Smooth muscle cell (in vitro differentiated cells): ENCODE measurements at regions not wholly inside any gene's neighbourhood (a gene's known extent, or its start where the extent isn't known, plus 50 kb on each side); places are given as distances from the start of the nearest gene placed in this dataset.
"Not testable (repeated sequence)": the region's sequence is repeated elsewhere in the genome, so short reads cannot be mapped to it uniquely, and the experiment has no call there.

Source experiments
- DNase-seq: peaks from one replicate; lab custom pipeline; 2025; ENCODE audit not compliant: unreplicated experiment; lab: John Stamatoyannopoulos, UW
- H2AFZ ChIP-seq: fragments of 200-600 bp; sonication (generic); 2 replicates; pipeline ENCODE4 v1.6.0; 2016; ENCODE audit warnings: antibody characterized with exemption, low read depth, mild to moderate bottlenecking
- H3F3A ChIP-seq: fragments of 200-600 bp; sonication (generic); 2 replicates; pipeline ENCODE4 v1.6.0; 2017; ENCODE audit warnings: antibody characterized with exemption, low read depth
- H3K27ac ChIP-seq: fragments of 200-600 bp; sonication (generic); 2 replicates; pipeline ENCODE4 v1.5.1; 2016; ENCODE audit warnings: low read depth, mild to moderate bottlenecking
- H3K27me3 ChIP-seq: fragments of 200-600 bp; sonication (generic); 2 replicates; pipeline ENCODE4 v1.6.1; 2016; ENCODE audit warnings: low read depth, mild to moderate bottlenecking
- H3K36me3 ChIP-seq: fragments of 200-600 bp; sonication (generic); 2 replicates; pipeline ENCODE4 v1.5.1; 2016; ENCODE audit warnings: low read depth
- H3K4me1 ChIP-seq: fragments of 200-600 bp; sonication (generic); 2 replicates; pipeline ENCODE4 v1.5.1; 2016; ENCODE audit warnings: low read depth
- H3K4me2 ChIP-seq: fragments of 200-600 bp; sonication (generic); 2 replicates; pipeline ENCODE4 v1.6.0; 2016; ENCODE audit warnings: mild to moderate bottlenecking
- H3K4me3 ChIP-seq: fragments of 200-600 bp; sonication (generic); 2 replicates; pipeline ENCODE4 v1.5.1; 2016; ENCODE audit warnings: mild to moderate bottlenecking
- H3K79me2 ChIP-seq: fragments of 200-600 bp; sonication (generic); 2 replicates; pipeline ENCODE4 v1.6.0; 2016; ENCODE audit warnings: low read depth, mild to moderate bottlenecking
- H3K9ac ChIP-seq: fragments of 200-600 bp; sonication (generic); 2 replicates; pipeline ENCODE4 v1.6.0; 2016; ENCODE audit warnings: low read depth
- H3K9me3 ChIP-seq: fragments of 200-600 bp; sonication (generic); replicated peaks from 2 replicates; pipeline ENCODE4 v1.5.1; 2016; ENCODE audit warnings: low read depth
- H4K20me1 ChIP-seq: fragments of 200-600 bp; sonication (generic); 2 replicates; pipeline ENCODE4 v1.6.0; 2016; ENCODE audit warnings: low read depth
- WGBS: methylation state at CpG from one replicate; pipeline ENCODE4 v1.1.7; 2016; ENCODE audit warnings: low lambda C conversion rate; 5-methylcytosine and 5-hydroxymethylcytosine counted together
- TF ChIP-seq, protein P1 (sequence below): fragments of 200-600 bp; sonication (generic); IDR thresholded peaks from 2 replicates; pipeline ENCODE4 v1.5.1; 2017; ENCODE audit warnings: borderline replicate concordance, mild to moderate bottlenecking, antibody characterized with exemption; ENCODE audit not compliant: insufficient read depth, poor library complexity, severe bottlenecking

DNA sequence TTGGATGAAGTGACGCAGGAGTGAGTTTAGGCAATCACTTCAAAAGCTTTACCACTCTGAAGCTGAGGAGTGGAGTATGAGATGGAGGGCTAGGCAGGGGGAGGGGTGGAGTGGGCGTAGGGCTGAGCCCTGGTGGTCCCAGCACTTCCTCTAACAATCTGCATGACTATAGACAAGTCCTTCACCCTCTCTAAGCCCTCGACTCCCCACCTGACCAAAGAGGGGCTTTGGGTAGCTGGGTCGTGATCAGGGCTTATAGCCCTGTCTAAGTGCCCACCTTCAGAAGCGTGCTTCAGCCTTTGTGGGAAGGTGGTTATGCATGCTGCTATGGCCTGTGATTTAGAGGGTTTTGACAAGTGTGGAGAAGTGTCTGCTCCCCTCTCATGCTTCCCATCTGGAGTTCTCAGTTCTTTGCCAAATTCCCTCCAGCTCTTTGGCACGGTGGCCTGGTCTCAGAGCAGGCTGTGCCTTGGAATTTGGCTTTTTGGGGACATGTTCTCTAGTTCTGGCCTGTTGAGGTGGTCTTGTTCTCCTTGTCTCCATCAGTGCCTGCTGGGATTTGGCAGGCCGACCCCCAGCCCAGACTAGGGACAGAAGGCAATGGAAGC is 53.0 kb downstream of the ACTBL2 start:
- Histone ChIP-seq H3K9ac (no peak overlapping the region), H3K4me3 (no peak overlapping the region), H2AFZ (no peak overlapping the region), H3K9me3 (no peaks in the 10 kb centered on the region), H3K4me2 (no peak overlapping the region), H3K27ac (no peak overlapping the region), H3K4me1 (no peaks in the 10 kb centered on the region), H3K79me2 (no peaks in the 10 kb centered on the region), H4K20me1 (no peaks in the 10 kb centered on the region), H3F3A (no peaks in the 10 kb centered on the region), H3K36me3 (no peaks in the 10 kb centered on the region), H3K27me3 (no peaks in the 10 kb centered on the region)
- TF ChIP-seq, protein P1, sequence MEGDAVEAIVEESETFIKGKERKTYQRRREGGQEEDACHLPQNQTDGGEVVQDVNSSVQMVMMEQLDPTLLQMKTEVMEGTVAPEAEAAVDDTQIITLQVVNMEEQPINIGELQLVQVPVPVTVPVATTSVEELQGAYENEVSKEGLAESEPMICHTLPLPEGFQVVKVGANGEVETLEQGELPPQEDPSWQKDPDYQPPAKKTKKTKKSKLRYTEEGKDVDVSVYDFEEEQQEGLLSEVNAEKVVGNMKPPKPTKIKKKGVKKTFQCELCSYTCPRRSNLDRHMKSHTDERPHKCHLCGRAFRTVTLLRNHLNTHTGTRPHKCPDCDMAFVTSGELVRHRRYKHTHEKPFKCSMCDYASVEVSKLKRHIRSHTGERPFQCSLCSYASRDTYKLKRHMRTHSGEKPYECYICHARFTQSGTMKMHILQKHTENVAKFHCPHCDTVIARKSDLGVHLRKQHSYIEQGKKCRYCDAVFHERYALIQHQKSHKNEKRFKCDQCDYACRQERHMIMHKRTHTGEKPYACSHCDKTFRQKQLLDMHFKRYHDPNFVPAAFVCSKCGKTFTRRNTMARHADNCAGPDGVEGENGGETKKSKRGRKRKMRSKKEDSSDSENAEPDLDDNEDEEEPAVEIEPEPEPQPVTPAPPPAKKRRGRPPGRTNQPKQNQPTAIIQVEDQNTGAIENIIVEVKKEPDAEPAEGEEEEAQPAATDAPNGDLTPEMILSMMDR, result no peak
- no peak for DNase-seq
- WGBS, result 90% methylated on average over 7 of the region's 7 CpGs

GRCh38 chr5:57429021-57429420 is 53.6 kb downstream of the ACTBL2 start:
- 94% methylated on average over 2 of the region's 2 CpGs for WGBS
- not testable (repeated sequence) for H3K27me3 ChIP-seq, H3F3A ChIP-seq, H3K36me3 ChIP-seq, H3K4me2 ChIP-seq, H2AFZ ChIP-seq, H3K27ac ChIP-seq, H3K9ac ChIP-seq, H3K79me2 ChIP-seq, H3K4me3 ChIP-seq, H3K9me3 ChIP-seq, DNase-seq, H4K20me1 ChIP-seq, H3K4me1 ChIP-seq

- Histone ChIP-seq H3F3A (no peaks in the 10 kb centered on the region), H3K27ac (no peak overlapping the region), H3K9ac (no peak overlapping the region), H3K4me3 (no peak overlapping the region), H3K27me3 (no peaks in the 10 kb centered on the region), H2AFZ (no peak overlapping the region), H3K4me1 (no peaks in the 10 kb centered on the region), H3K36me3 (no peaks in the 10 kb centered on the region), H3K9me3 (no peaks in the 10 kb centered on the region), H4K20me1 (no peaks in the 10 kb centered on the region), H3K4me2 (no peak overlapping the region), H3K79me2 (no peaks in the 10 kb centered on the region)
- TF ChIP-seq, protein P1, result no peak
- WGBS, result 97% methylated on average over 17 of the region's 17 CpGs
- no peak for DNase-seq
Observed at GRCh38 chr5:57422993-57423392, 59.6 kb downstream of the ACTBL2 start.

DNA sequence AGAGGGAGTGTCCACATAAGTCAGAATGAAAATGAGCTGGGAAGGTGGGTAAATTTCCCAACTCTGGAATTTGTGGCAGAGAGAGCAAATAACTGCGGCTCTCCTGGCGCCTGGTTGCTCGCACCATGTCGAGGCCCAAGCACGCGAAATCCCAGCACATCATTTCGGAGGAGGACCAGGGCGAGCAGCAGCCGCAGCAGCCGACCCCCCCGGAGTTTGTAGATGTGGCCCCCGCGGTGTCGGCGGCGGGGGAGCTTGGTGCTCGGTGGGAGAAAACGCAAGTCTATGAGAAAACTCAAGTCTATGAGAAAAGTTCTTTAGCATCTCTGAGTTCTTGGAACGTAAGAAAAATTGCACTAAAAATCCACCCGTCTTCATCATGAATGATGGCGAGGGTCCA is 60.3 kb downstream of the ACTBL2 start:
- H3F3A ChIP-seq, result no peaks in the 10 kb centered on the region
- H3K9ac ChIP-seq, result no peak overlapping the region
- no peaks in the 10 kb centered on the region for H3K79me2 ChIP-seq
- H4K20me1 ChIP-seq, result no peaks in the 10 kb centered on the region
- H3K27ac ChIP-seq, result no peak overlapping the region
- TF ChIP-seq, protein P1, result no peak
- H3K27me3 ChIP-seq, result no peaks in the 10 kb centered on the region
- H3K4me1 ChIP-seq, result no peaks in the 10 kb centered on the region
- no peak overlapping the region for H3K4me3 ChIP-seq
- H3K4me2 ChIP-seq, result no peak overlapping the region
- no peak for DNase-seq
- no peak overlapping the region for H2AFZ ChIP-seq
- WGBS, result 98% methylated on average over 21 of the region's 21 CpGs
- H3K9me3 ChIP-seq, result no peaks in the 10 kb centered on the region
- H3K36me3 ChIP-seq, result no peaks in the 10 kb centered on the region
